OCI-M2 (cell line): ENCODE measurements at regions not wholly inside any gene's neighbourhood (a gene's known extent, or its start where the extent isn't known, plus 50 kb on each side); places are given as distances from the start of the nearest gene placed in this dataset.
"Not testable (repeated sequence)": the region's sequence is repeated elsewhere in the genome, so short reads cannot be mapped to it uniquely, and the experiment has no call there.

ENCODE experiments used
- DNase-seq: peaks from one replicate; lab custom pipeline; 2025; ENCODE audit not compliant: unreplicated experiment; lab: John Stamatoyannopoulos, UW

- DNase-seq = no peak
These were observed 107.5 kb upstream of the SCAF8 start for GRCh38 chr6:154625721-154626120.

GRCh38 chr6:154629127-154629526 lies 104.1 kb upstream of the SCAF8 start:
- no peak for DNase-seq

GRCh38 chr6:154632119-154632518 lies 101.1 kb upstream of the SCAF8 start:
- no peak for DNase-seq

GRCh38 chr6:154637392-154637791 lies 95.8 kb upstream of the SCAF8 start:
- DNase-seq = no peak

- no peak for DNase-seq
These were observed 94.8 kb upstream of the SCAF8 start for GRCh38 chr6:154638369-154638768.

- DNase-seq = not testable (repeated sequence)
These were observed 94.0 kb upstream of the SCAF8 start for GRCh38 chr6:154639196-154639595.

- no peak for DNase-seq
These were observed 84.9 kb upstream of the SCAF8 start for GRCh38 chr6:154648188-154648887.

GRCh38 chr6:154648888-154649205 lies 84.4 kb upstream of the SCAF8 start:
- no peak for DNase-seq

- DNase-seq = no peak
These were observed 83.5 kb upstream of the SCAF8 start for GRCh38 chr6:154649721-154650120.

- no peak for DNase-seq
These were observed 82.9 kb upstream of the SCAF8 start for GRCh38 chr6:154650351-154650750.

- DNase-seq = no peak
These were observed 81.6 kb upstream of the SCAF8 start for GRCh38 chr6:154651656-154652055.

GRCh38 chr6:154653385-154653784 lies 79.8 kb upstream of the SCAF8 start:
- DNase-seq = no peak

GRCh38 chr6:154653853-154654252 lies 79.4 kb upstream of the SCAF8 start:
- no peak for DNase-seq

GRCh38 chr6:154656660-154657059 lies 76.6 kb upstream of the SCAF8 start:
- no peak for DNase-seq

- no peak for DNase-seq
These were observed 71.4 kb upstream of the SCAF8 start for GRCh38 chr6:154661768-154662167.

GRCh38 chr6:154664287-154664686 lies 68.9 kb upstream of the SCAF8 start:
- no peak for DNase-seq

GRCh38 chr6:154668156-154668555 lies 65.1 kb upstream of the SCAF8 start:
- DNase-seq = no peak

GRCh38 chr6:154672086-154672485 lies 61.1 kb upstream of the SCAF8 start:
- no peak for DNase-seq

- no peak for DNase-seq
These were observed 59.3 kb upstream of the SCAF8 start for GRCh38 chr6:154673919-154674318.

GRCh38 chr6:154675602-154676088 lies 57.6 kb upstream of the SCAF8 start:
- peak; percentile 96 for DNase-seq

GRCh38 chr6:154682633-154683125 lies 50.5 kb upstream of the SCAF8 start:
- DNase-seq = no peak
